ENCODE measurements at regions not wholly inside any gene's neighbourhood (a gene's known extent, or its start where the extent isn't known, plus 50 kb on each side); places are given as distances from the start of the nearest gene placed in this dataset.
"Not testable (repeated sequence)": the region's sequence is repeated elsewhere in the genome, so short reads cannot be mapped to it uniquely, and the experiment has no call there.

GRCh38 chr3:34111361-34111760 is 312.9 kb downstream of the PDCD6IP start (continued):
- TF ChIP-seq, protein P1, sequence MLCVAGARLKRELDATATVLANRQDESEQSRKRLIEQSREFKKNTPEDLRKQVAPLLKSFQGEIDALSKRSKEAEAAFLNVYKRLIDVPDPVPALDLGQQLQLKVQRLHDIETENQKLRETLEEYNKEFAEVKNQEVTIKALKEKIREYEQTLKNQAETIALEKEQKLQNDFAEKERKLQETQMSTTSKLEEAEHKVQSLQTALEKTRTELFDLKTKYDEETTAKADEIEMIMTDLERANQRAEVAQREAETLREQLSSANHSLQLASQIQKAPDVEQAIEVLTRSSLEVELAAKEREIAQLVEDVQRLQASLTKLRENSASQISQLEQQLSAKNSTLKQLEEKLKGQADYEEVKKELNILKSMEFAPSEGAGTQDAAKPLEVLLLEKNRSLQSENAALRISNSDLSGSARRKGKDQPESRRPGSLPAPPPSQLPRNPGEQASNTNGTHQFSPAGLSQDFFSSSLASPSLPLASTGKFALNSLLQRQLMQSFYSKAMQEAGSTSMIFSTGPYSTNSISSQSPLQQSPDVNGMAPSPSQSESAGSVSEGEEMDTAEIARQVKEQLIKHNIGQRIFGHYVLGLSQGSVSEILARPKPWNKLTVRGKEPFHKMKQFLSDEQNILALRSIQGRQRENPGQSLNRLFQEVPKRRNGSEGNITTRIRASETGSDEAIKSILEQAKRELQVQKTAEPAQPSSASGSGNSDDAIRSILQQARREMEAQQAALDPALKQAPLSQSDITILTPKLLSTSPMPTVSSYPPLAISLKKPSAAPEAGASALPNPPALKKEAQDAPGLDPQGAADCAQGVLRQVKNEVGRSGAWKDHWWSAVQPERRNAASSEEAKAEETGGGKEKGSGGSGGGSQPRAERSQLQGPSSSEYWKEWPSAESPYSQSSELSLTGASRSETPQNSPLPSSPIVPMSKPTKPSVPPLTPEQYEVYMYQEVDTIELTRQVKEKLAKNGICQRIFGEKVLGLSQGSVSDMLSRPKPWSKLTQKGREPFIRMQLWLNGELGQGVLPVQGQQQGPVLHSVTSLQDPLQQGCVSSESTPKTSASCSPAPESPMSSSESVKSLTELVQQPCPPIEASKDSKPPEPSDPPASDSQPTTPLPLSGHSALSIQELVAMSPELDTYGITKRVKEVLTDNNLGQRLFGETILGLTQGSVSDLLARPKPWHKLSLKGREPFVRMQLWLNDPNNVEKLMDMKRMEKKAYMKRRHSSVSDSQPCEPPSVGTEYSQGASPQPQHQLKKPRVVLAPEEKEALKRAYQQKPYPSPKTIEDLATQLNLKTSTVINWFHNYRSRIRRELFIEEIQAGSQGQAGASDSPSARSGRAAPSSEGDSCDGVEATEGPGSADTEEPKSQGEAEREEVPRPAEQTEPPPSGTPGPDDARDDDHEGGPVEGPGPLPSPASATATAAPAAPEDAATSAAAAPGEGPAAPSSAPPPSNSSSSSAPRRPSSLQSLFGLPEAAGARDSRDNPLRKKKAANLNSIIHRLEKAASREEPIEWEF (IDR thresholded peaks at IDR 0.05; ENCODE audit: insufficient replicate concordance, low read depth, low read length): no peak
- TF ChIP-seq WRNIP1 (IDR thresholded peaks at IDR 0.05; ENCODE audit: borderline replicate concordance, low read depth, low read length) (no peak), PAX5 (IDR thresholded peaks at IDR 0.05; ENCODE audit: borderline replicate concordance, low read depth, low read length) (no peak), IKZF1 (conservative IDR thresholded peaks at IDR 0.05) (no peak), PML (IDR thresholded peaks at IDR 0.05; ENCODE audit: low read length) (no peak), MTA2 (IDR thresholded peaks at IDR 0.05; ENCODE audit: low read depth) (no peak)

DNA sequence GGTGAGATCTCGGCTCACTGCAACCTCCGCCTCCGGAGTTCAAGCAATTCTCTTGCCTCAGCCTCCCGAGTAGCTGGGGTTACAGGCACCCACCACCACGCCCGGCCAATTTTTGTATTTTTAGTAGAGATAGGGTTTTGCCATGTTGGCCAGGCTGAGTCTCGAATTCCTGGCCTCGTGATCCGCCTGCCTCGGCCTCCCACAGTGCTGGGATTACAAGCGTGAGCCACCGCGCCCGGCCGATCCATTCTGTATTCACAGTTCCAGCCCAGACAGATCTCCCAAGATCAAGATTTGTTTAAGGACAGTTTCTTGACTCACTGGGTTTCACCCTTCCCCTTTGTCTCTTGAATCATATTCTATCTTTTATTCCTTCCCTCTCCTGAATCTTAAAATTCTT is 313.8 kb downstream of the PDCD6IP start:
- POLR2A ChIA-PET; H3K36me3 ChIP-seq (ENCODE audit: control insufficient read depth in 2 of 2, insufficient read depth in 2 of 2, low read length in 1 of 2); BruUV-seq (replicated peaks); H3K9me3 ChIP-seq (replicated peaks; ENCODE audit: control insufficient read depth, insufficient read depth, low read length); ATAC-seq; DNase-seq (ENCODE audit: low read depth, low spot score); H3K27ac ChIP-seq (ENCODE audit: control insufficient read depth, insufficient read depth); in situ Hi-C loops (cut with MboI); H3K4me3 ChIP-seq; CTCF ChIA-PET; H3K27me3 ChIP-seq (replicated peaks in 1 of 2; ENCODE audit: control insufficient read depth in 2 of 2, insufficient read depth in 2 of 2, low read length in 1 of 2); intact Hi-C loops (cut with micrococcal nuclease; ENCODE audit: unreplicated experiment); FAIRE-seq; SMC1A ChIA-PET (ENCODE audit: uncharacterized antibody, unreplicated experiment); H3K9ac ChIP-seq (ENCODE audit: control insufficient read depth, insufficient read depth, low read length); RAD21 ChIA-PET (ENCODE audit: unreplicated experiment); H3K79me2 ChIP-seq (ENCODE audit: control insufficient read depth, insufficient read depth, low read length); H2AFZ ChIP-seq (ENCODE audit: control insufficient read depth, low read depth, low read length); H4K20me1 ChIP-seq (ENCODE audit: control insufficient read depth, insufficient read depth); H3K4me2 ChIP-seq (ENCODE audit: control insufficient read depth, insufficient read depth): not testable (repeated sequence)
- H3K4me1 ChIP-seq (ENCODE audit: control insufficient read depth, insufficient read depth, low read length): peaks cover 23% of the 10 kb centered on the region
- WGBS (ENCODE audit: insufficient coverage, insufficient replicate concordance, low lambda C conversion rate, missing lambda C conversion rate): 79% methylated on average over 15 of the region's 15 CpGs
